Fibroblast of villous mesenchyme (primary cell): ENCODE measurements at regions not wholly inside any gene's neighbourhood (a gene's known extent, or its start where the extent isn't known, plus 50 kb on each side); places are given as distances from the start of the nearest gene placed in this dataset.

Experiments used
- DNase-seq: peaks from one replicate; pipeline ENCODE4 v3.0.0-alpha.2; 2010; ENCODE audit warnings: low read depth
- H3K4me3 ChIP-seq: 2 replicates; pipeline ENCODE4 v1.5.1; 2011; ENCODE audit warnings: low read depth, mild to moderate bottlenecking, low read length
- CTCF ChIP-seq: IDR thresholded peaks from 2 replicates; pipeline ENCODE4 v1.5.1; 2012; ENCODE audit warnings: low read depth, mild to moderate bottlenecking, low read length; ENCODE audit not compliant: insufficient read depth

GRCh38 chr18:77851802-77852201 is 602.2 kb downstream of the GALR1 start:
- H3K4me3 ChIP-seq, result no peak overlapping the region

GRCh38 chr18:77853859-77854258 is 604.2 kb downstream of the GALR1 start:
- no peak for DNase-seq
- H3K4me3 ChIP-seq, result no peak overlapping the region
- no peak for TF ChIP-seq CTCF

More at GRCh38 chr18:77851802-77852201, 602.2 kb downstream of the GALR1 start:
- TF ChIP-seq CTCF, result no peak
- DNase-seq, result no peak

DNA sequence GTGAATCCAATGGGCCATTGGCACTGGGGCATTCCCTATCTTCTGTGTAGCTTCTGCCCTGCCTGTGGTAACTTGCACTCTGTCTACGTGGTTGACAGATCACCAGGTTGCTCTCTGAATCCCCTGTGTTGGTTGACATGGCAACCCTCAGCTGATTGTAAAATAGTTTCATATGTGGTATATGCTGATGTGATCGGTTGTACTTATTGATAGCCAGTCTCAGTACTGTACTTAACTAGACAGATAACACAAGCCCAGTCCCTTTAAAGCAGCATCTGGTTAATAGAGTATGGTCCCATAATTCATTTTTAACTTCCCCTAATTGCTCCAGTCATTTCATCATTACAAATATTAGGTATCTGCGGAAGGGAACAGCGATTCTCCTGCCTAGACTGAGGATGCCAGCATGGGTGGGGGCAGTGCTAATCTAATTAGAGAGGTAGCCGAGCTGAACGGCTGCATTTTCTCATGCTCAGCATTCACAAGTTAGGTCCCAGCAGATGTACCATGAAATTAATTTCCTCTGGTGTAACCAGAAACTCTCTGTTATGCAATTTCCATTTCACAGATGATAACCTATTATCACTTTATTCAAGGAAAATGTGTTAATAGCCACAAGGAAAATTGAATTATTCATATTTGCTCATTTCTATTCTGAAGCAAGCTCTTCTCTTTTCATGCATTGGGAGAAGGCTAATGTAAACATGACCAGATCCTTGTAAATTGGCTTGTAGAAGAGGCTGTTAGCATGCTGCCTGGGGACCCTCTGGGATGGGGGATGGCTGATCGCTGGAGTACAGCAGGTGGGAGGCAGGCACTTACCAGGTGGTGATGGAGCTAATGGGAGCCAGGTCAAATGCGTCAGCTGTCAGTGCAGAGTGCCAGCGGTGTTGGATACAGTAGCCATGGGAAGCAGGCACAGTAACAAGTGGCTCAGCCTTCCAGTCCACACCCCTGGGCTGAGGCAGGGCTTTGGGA is 608.3 kb downstream of the GALR1 start:
- no peak overlapping the region for H3K4me3 ChIP-seq
- DNase-seq, result no peak
- TF ChIP-seq CTCF, result no peak

- no peak overlapping the region for H3K4me3 ChIP-seq
- no peak for DNase-seq
- TF ChIP-seq CTCF, result no peak
These were observed 610.0 kb downstream of the GALR1 start for GRCh38 chr18:77859634-77860033.

GRCh38 chr18:77862066-77862757 is 612.6 kb downstream of the GALR1 start:
- DNase-seq, result no peak
- TF ChIP-seq CTCF, result no peak
- H3K4me3 ChIP-seq, result no peak overlapping the region

GRCh38 chr18:77865853-77866252 is 616.2 kb downstream of the GALR1 start:
- no peak overlapping the region for H3K4me3 ChIP-seq
- no peak for TF ChIP-seq CTCF
- DNase-seq, result no peak
